Colon (tissue), 2 donors: ENCODE measurements at regions not wholly inside any gene's neighbourhood (a gene's known extent, or its start where the extent isn't known, plus 50 kb on each side); places are given as distances from the start of the nearest gene placed in this dataset.

Experiments used
- FAIRE-seq: peaks from 2 replicates; lab custom pipeline; 2012; peaks lifted over from hg19 to GRCh38; lab: Jason Lieb, UNC
- donor health status: control.
- donor health status: control.

DNA sequence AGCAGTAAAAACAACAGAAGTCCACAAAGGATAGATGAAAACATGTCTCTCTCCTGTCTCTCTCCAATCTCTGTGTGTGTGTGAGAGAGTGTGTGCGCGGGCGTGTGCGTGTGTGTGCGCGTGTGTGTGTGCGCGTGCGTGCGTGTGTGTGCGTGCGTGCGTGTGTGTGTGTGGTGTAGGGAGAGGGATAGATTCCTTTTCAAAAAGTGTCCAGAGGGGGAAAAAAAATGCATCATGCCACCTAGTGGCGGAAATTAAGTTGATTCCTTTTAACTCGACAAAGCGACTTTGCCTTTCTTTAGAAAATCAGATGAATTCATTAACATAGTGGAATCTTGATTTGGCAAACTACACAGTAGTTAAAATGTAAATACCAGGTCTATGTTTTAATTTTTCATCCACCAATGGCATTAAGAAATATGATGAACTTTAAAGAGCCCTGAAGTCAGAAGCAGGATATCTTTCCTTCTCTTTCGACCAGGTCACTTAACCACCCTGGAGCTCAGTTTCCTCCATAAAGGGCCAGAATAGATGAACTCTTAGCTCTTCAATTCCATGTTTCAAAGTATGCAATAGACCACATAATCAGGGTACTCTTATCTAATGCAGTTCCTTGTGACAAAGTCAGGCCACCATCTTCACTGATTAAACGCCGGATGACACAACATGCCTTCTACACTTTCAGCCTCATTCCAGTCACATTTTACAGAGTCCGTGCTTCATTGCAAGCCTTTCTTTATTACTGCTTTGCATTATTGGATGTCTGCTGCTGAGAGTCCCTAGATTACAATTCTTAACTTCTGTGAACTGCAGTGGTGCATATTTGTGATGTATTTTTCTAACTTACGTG is 162.8 kb downstream of the FBXO8 start:
- no peak for FAIRE-seq

DNA sequence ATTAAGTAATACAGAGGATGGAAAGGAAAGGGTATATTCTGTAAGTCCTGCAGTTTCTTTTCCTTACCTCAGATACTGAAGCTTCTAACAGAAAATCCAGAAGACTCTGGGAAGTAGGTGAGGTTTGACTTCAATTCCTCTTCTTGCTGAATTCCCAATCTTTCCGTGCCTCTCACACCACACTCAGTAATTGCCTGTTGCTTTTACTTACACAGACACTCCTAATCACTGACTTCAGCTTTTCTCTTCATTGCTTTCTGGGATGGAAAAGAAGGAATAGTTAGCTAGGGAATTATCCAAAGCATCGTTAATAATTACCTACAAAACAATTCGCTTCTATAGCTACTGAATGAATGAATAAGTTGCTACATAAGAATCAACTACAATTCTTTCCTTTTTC is 163.6 kb downstream of the FBXO8 start:
- FAIRE-seq, result no peak

DNA sequence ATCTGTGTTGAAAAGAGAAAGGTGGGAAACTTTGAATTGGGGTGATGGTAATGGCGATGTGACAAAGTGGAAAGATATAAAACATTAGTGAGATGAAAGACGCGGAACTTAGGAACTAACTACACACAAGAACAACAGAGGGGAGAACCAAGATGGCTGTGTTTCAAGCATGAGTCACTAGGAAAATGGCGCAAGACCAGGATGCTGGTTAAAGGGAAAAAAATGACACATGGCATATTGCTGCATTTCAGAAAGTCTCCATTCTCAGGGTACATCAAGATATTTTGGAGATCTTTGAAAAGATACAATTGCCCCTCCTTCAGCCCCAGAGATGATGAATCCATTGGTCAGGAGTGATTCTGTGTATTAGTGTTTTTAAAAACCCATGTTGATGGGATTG is 164.4 kb downstream of the FBXO8 start:
- no peak for FAIRE-seq

GRCh38 chr4:174118171-174118570 is 165.3 kb downstream of the FBXO8 start:
- no peak for FAIRE-seq

DNA sequence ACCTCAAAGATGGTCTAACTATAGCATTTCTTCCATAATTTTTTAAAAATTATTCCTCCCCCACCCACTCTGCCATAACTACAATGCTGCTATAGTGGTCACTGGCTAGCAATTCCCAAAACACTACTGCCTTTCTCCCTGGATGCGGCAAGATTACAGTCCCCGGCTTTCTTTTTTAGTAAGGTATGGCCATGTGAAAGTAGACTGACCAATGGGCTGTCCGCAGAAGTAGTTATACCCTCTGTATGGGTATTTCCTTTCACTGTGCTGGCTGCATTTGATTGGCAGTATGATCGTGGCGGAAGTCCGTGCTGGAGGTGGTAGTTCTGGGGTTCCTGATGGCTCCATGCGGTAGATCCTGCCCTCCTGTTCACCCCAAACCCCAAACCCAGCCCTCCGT is 166.0 kb downstream of the FBXO8 start:
- no peak for FAIRE-seq

GRCh38 chr4:174116021-174116420 is 167.4 kb downstream of the FBXO8 start:
- FAIRE-seq, result no peak

- FAIRE-seq, result no peak
These were observed 172.0 kb downstream of the FBXO8 start for GRCh38 chr4:174111422-174111821.

- no peak for FAIRE-seq
These were observed 173.3 kb downstream of the FBXO8 start for GRCh38 chr4:174110180-174110579.

DNA sequence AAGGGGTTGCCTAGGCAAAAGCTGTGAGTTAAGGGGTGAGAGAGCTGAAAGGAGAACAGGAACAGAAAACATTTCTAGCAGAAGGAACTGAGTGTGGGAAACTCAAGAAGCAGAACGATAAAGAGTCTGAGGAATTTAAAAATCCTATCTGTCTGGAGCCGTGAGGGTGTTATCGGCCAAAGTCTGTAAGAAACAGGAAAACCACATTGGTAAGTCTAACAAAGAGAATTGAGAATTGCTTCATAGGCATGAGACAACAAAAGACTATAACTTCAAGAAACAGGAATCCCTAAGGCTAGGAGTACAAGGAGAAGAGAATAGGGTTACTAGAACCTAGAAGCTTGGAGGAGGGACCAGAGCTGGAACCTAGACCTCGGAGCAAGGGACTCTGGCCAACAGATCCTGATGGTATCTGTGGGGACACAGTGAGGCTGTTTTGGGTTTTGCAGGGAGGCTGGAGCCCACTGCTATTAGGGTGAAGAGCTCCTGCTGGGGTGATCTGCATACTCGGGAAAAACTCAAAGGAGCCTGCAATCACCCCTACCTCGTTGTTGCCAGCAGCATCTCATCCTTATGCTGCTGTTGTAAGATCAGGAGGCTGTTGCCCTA is 175.6 kb downstream of the FBXO8 start:
- no peak for FAIRE-seq

DNA sequence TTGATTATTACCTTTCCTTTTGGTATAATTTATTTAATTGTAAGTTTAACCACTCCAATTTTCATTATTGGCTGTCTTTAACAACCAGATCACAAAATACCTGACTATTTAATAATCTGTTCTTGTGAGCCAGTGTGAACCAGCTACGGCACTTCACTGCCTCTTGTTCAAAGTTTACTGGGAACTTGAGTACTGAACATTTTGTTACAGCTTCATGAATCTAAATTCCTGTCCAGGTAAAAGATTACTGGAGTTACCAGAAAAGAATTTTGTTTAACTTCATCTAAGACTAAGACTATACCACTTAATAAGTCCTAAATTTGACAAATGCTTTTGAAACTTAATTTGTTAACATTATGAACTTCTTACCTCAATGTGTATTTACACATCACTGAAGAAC is 178.3 kb downstream of the FBXO8 start:
- FAIRE-seq, result no peak

GRCh38 chr4:174100910-174101309 is 182.6 kb downstream of the FBXO8 start:
- FAIRE-seq, result no peak

GRCh38 chr4:174099712-174100111 is 183.8 kb downstream of the FBXO8 start:
- no peak for FAIRE-seq

DNA sequence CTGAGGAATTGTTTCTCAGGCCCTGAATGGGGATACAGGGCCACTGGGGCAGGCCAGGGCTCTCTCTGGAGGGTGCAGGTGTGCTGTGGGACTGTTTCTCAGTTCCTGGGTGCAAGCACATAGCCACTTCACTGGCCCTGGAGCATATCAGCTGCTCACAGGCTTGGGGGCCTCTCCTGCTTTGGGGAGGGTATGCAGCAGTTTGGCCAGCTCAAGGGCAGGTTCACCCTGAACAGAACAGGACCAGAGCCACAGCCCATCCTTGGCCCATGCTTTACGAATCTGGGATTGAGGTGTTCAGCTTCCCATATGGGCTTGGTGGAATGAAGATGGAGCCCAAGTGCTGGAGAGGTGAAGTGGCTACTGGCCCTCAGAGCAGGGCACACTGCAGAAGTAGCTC is 186.5 kb downstream of the FBXO8 start:
- no peak for FAIRE-seq

GRCh38 chr4:174096456-174096855 is 187.0 kb downstream of the FBXO8 start:
- FAIRE-seq, result no peak

DNA sequence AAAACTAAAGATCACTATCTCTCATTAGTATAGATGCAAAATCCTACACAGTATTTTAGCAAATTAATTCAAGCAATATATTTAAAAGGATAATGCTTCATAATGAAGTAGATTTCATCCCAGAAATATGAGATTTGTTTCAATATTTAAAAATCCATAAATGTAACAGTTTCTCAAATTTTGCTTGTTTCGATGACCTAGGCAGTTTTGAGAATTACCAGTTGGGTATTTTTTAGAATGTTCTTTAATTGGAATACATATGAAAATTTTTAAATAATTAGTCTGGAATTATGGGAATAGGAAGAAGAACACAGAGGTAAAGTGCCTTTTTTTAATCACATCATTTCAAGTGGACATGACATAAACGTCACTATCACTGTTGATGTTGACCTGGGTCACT is 192.3 kb downstream of the FBXO8 start:
- no peak for FAIRE-seq

GRCh38 chr4:174089711-174090110 is 193.8 kb downstream of the FBXO8 start:
- no peak for FAIRE-seq

- no peak for FAIRE-seq
These were observed 194.7 kb downstream of the FBXO8 start for GRCh38 chr4:174088795-174089194.

GRCh38 chr4:174086829-174087799 is 196.4 kb downstream of the FBXO8 start:
- no peak for FAIRE-seq

DNA sequence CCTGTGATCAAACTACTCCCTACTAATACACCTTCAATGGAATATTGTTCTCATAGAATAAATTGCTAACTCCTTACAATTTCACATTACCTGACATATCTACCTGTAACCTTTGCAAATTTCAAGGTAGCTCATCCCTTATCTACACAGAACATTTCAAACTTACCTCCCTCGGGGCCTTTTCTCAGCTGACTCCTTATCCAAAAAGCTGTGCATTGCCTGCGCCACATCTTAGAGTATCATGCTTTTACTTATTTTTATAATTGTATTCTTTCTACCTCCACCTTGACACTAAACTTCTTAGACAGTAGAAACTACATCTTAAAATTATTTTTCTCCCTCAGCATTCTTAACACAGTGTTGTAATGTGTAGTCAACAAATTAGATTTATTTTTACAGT is 198.5 kb downstream of the FBXO8 start:
- no peak for FAIRE-seq

GRCh38 chr4:174084542-174084941 is 198.9 kb downstream of the FBXO8 start:
- no peak for FAIRE-seq

- no peak for FAIRE-seq
These were observed 203.1 kb downstream of the FBXO8 start for GRCh38 chr4:174080361-174080760.

GRCh38 chr4:174071595-174071994 is 211.9 kb downstream of the FBXO8 start:
- no peak for FAIRE-seq

GRCh38 chr4:174069848-174070330 is 213.6 kb downstream of the FBXO8 start:
- FAIRE-seq, result no peak
